B cell (primary cell): ENCODE measurements at regions not wholly inside any gene's neighbourhood (a gene's known extent, or its start where the extent isn't known, plus 50 kb on each side); places are given as distances from the start of the nearest gene placed in this dataset.

Experiments used
- ATAC-seq: fragments of 200-7000 bp; cut with Tn5 transposase; one replicate; pipeline ENCODE4 v1.10.0; 2021; ENCODE audit warnings: low read depth, mild to moderate bottlenecking, moderate number of reproducible peaks, moderate library complexity
- CTCF ChIA-PET: fragments of 350-600 bp; sonication (Branson Sonifier 250); formaldehyde crosslinking; loops from one replicate; lab custom pipeline; 2021; ENCODE audit warnings: antibody characterized with exemption, inconsistent platforms; lab: Charles Lee
- POLR2A ChIA-PET: fragments of 350-600 bp; sonication (Branson Sonifier 250); formaldehyde crosslinking; loops from one replicate; lab custom pipeline; 2021; ENCODE audit warnings: antibody characterized with exemption; lab: Charles Lee
- DNase-seq: peaks from one replicate; pipeline ENCODE4 v3.0.0; 2013
- H2AFZ ChIP-seq: 2 replicates; pipeline ENCODE4 v1.6.1; 2012; ENCODE audit warnings: mild to moderate bottlenecking, low read depth, low read length; ENCODE audit not compliant: insufficient read depth, poor library complexity, severe bottlenecking
- H3K27ac ChIP-seq, 2 donors: 1 replicate in 1 of 2; 2 replicates in 1 of 2; pipeline ENCODE4 v1.5.1; 2012 to 2013; ENCODE audit warnings: low read length in 2 of 2, mild to moderate bottlenecking in 2 of 2, moderate library complexity in 1 of 2
- H3K27me3 ChIP-seq, 4 experiments: fragments of 200-600 bp in 1 of 4; sonication (generic) in 1 of 4; replicated peaks in 1 of 4; 1 replicate in 2 of 4; 2 replicates in 2 of 4; pipeline versions ENCODE4 v1.6.1 to v1.7.0; 2013 to 2016; ENCODE audit warnings: low read length in 3 of 4, mild to moderate bottlenecking in 2 of 4, mixed read lengths in 1 of 4, moderate library complexity in 1 of 4; ENCODE audit not compliant: insufficient read depth in 4 of 4, control insufficient read depth in 3 of 4; ENCODE audit errors: control extremely low read depth in 1 of 4
- H3K36me3 ChIP-seq, 2 experiments: replicated peaks in 1 of 2; 1 replicate in 1 of 2; 2 replicates in 1 of 2; pipeline versions ENCODE4 v1.6.1 to v1.7.1; 2013; ENCODE audit warnings: low read length in 1 of 2; ENCODE audit not compliant: insufficient read depth in 2 of 2, control insufficient read depth in 1 of 2; ENCODE audit errors: control extremely low read depth in 1 of 2, extremely low read depth in 1 of 2
- H3K4me1 ChIP-seq, 2 donors: fragments of 200-600 bp in 1 of 2; sonication (generic) in 1 of 2; 1 replicate in 1 of 2; 2 replicates in 1 of 2; pipeline versions ENCODE4 v1.5.1 to v1.6.1; 2013 to 2017; ENCODE audit warnings: low read length in 2 of 2; ENCODE audit not compliant: control insufficient read depth in 2 of 2, insufficient read depth in 2 of 2
- H3K4me2 ChIP-seq: replicated peaks from 2 replicates; pipeline ENCODE3; 2012; ENCODE audit warnings: mild to moderate bottlenecking, low read depth, low read length; ENCODE audit not compliant: poor library complexity, severe bottlenecking
- H3K4me3 ChIP-seq, 5 experiments: fragments of 200-600 bp in 1 of 5; sonication (generic) in 1 of 5; 1 replicate in 3 of 5; 2 replicates in 2 of 5; pipeline versions ENCODE4 v1.5.1 to v1.7.0; 2011 to 2016; ENCODE audit warnings: low read length in 4 of 5, mild to moderate bottlenecking in 4 of 5, low read depth in 2 of 5, control low read depth in 1 of 5, moderate library complexity in 1 of 5; ENCODE audit not compliant: insufficient read depth in 1 of 5; ENCODE audit errors: control extremely low read depth in 1 of 5, extremely low read depth in 1 of 5
- H3K79me2 ChIP-seq: fragments of 200-600 bp; sonication (generic); one replicate; pipeline ENCODE4 v1.6.0; 2016; ENCODE audit warnings: low read length; ENCODE audit not compliant: control insufficient read depth, insufficient read depth
- H3K9ac ChIP-seq: fragments of 200-600 bp; sonication (generic); 2 replicates; pipeline ENCODE4 v1.6.1; 2017; ENCODE audit warnings: mild to moderate bottlenecking, low read length, moderate library complexity
- H3K9me3 ChIP-seq, 3 donors: one replicate each; pipeline versions ENCODE4 v1.6.1 to v1.7.1; 2013; ENCODE audit warnings: low read length in 2 of 3; ENCODE audit not compliant: control insufficient read depth in 2 of 3, insufficient read depth in 1 of 3; ENCODE audit errors: control extremely low read depth in 1 of 3
- H4K20me1 ChIP-seq: 2 replicates; pipeline ENCODE4 v1.6.0; 2012; ENCODE audit warnings: mild to moderate bottlenecking, low read length; ENCODE audit not compliant: insufficient read depth, control insufficient read depth, poor library complexity, severe bottlenecking
- H3K27ac Mint-ChIP-seq: one replicate; pipeline ENCODE4 v1.8.0; 2021; ENCODE audit warnings: mixed read lengths
- H3K27me3 Mint-ChIP-seq: one replicate; pipeline ENCODE4 v1.8.0; 2021; ENCODE audit warnings: mixed read lengths
- H3K4me1 Mint-ChIP-seq: one replicate; pipeline ENCODE4 v1.8.0; 2021; ENCODE audit warnings: mixed read lengths
- H3K4me3 Mint-ChIP-seq: one replicate; pipeline ENCODE4 v1.8.0; 2021; ENCODE audit warnings: mixed read lengths
- H3K9me3 Mint-ChIP-seq: one replicate; pipeline ENCODE4 v1.8.0; 2022; ENCODE audit warnings: mixed read lengths; ENCODE audit not compliant: insufficient read depth
- EZH2 ChIP-seq: IDR thresholded peaks from 2 replicates; pipeline ENCODE4 v1.6.1; 2012; ENCODE audit warnings: borderline replicate concordance, low read depth, mild to moderate bottlenecking, moderate library complexity, low read length; ENCODE audit not compliant: insufficient read depth, poor library complexity, severe bottlenecking
- WGBS: methylation state at CpG from one replicate; pipeline ENCODE4 v1.1.5; 2013; ENCODE audit warnings: missing lambda C conversion rate; ENCODE audit not compliant: insufficient coverage; 5-methylcytosine and 5-hydroxymethylcytosine counted together
- intact Hi-C: fragments of 100-400 bp; cut with micrococcal nuclease; formaldehyde crosslinking; loops from one replicate; pipeline ENCODE4 v1.10.0; 2022
- TF ChIP-seq, protein P1 (sequence below): fragments of 200-600 bp; IDR thresholded peaks from one replicate; pipeline ENCODE4 v1.8.0; 2022; ENCODE audit warnings: antibody characterized with exemption, mild to moderate bottlenecking

DNA sequence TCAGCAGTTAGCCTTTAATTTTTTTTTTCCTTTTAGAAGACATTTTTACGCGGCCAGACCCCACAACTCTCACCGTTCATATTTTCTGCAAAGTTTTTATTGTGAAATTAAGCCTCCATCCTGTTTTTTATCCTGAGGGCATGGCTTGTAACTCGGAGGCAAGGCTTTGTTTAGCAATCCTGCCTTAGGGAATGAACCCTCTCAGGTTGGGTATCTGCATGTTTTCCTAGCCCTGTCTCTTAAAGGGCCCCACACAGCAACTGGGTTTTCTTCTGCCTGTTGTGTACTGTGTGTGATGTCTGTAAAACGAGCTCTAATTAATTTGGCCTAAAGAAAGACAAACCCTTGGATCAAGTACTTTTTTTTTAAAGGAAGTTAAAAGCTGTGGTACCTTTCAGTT is 130.2 kb upstream of the COBL start:
- 33% methylated on average over 2 of the region's 5 CpGs for WGBS
- CTCF ChIA-PET: no interaction called here
- TF ChIP-seq, protein P1, sequence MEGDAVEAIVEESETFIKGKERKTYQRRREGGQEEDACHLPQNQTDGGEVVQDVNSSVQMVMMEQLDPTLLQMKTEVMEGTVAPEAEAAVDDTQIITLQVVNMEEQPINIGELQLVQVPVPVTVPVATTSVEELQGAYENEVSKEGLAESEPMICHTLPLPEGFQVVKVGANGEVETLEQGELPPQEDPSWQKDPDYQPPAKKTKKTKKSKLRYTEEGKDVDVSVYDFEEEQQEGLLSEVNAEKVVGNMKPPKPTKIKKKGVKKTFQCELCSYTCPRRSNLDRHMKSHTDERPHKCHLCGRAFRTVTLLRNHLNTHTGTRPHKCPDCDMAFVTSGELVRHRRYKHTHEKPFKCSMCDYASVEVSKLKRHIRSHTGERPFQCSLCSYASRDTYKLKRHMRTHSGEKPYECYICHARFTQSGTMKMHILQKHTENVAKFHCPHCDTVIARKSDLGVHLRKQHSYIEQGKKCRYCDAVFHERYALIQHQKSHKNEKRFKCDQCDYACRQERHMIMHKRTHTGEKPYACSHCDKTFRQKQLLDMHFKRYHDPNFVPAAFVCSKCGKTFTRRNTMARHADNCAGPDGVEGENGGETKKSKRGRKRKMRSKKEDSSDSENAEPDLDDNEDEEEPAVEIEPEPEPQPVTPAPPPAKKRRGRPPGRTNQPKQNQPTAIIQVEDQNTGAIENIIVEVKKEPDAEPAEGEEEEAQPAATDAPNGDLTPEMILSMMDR: no peak
- TF ChIP-seq EZH2: no peak
- Mint-ChIP-seq H3K27me3 (no peaks in the 10 kb centered on the region), H3K27ac (no peak overlapping the region), H3K4me1 (no peaks in the 10 kb centered on the region), H3K4me3 (no peak overlapping the region), H3K9me3 (peaks cover 6% of the 10 kb centered on the region)
- Histone ChIP-seq H3K4me2 (no peak overlapping the region), H3K36me3 (no peaks in the 10 kb centered on the region), H3K27me3 (no peaks in the 10 kb centered on the region), H4K20me1 (no peaks in the 10 kb centered on the region), H2AFZ (no peak overlapping the region), H3K27ac (no peak overlapping the region), H3K9ac (no peak overlapping the region), H3K4me3 (no peak overlapping the region), H3K4me1 (no peaks in the 10 kb centered on the region), H3K9me3 (peaks cover 0 to 10% (median 9%) of the 10 kb centered on the region in 3 donors), H3K79me2 (no peaks in the 10 kb centered on the region)
- ATAC-seq (no peak), DNase-seq (no peak)
- intact Hi-C loops: no loop called here
- POLR2A ChIA-PET: no interaction called here

DNA sequence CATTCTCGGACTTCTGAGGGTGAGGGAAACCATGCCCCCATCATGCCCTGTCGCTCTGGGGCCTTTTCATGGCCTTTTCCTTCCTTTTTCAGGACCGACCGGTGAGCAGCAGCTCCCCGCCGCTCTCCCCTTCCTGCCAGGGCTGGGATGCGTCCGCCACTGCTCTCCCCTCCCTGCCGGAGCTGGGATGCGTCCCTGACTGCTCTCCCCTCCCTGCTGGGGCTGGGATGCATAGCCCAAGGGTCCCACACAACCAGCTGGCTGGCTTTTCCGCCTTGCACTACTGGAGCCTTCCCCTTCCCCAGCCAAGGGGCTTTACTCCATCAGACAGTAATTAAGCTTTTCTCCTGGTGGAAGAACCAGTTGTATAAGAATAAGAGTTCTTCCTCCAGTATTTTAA is 129.7 kb upstream of the COBL start:
- Mint-ChIP-seq H3K4me3 (no peak overlapping the region), H3K4me1 (no peaks in the 10 kb centered on the region), H3K27ac (no peak overlapping the region), H3K9me3 (peaks cover 6% of the 10 kb centered on the region), H3K27me3 (no peaks in the 10 kb centered on the region)
- no peak overlapping the region for H3K4me2 ChIP-seq
- H2AFZ ChIP-seq: no peak overlapping the region
- no peak for TF ChIP-seq EZH2
- TF ChIP-seq, protein P1: no peak
- no peaks in the 10 kb centered on the region for H3K79me2 ChIP-seq
- no peak overlapping the region for H3K4me3 ChIP-seq
- intact Hi-C loops: no loop called here
- H3K4me1 ChIP-seq: no peaks in the 10 kb centered on the region
- no peaks in the 10 kb centered on the region for H3K36me3 ChIP-seq
- 30% methylated on average over 10 of the region's 11 CpGs for WGBS
- no peak overlapping the region for H3K9ac ChIP-seq
- H3K27me3 ChIP-seq: no peaks in the 10 kb centered on the region
- no peaks in the 10 kb centered on the region for H4K20me1 ChIP-seq
- no peak for DNase-seq
- no peak for ATAC-seq
- H3K9me3 ChIP-seq: peaks cover 0 to 10% (median 9%) of the 10 kb centered on the region in 3 donors
- ChIA-PET POLR2A (no interaction called here), CTCF (no interaction called here)
- no peak overlapping the region for H3K27ac ChIP-seq
